Common myeloid progenitor, CD34-positive (primary cell): ENCODE measurements at regions not wholly inside any gene's neighbourhood (a gene's known extent, or its start where the extent isn't known, plus 50 kb on each side); places are given as distances from the start of the nearest gene placed in this dataset.

Experiments
- CTCF ChIA-PET: fragments of 350-600 bp; sonication (Branson Sonifier 250); formaldehyde crosslinking; loops from one replicate; lab custom pipeline; 2021; ENCODE audit warnings: antibody characterized with exemption; lab: Charles Lee
- POLR2A ChIA-PET: fragments of 350-600 bp; sonication (Branson Sonifier 250); formaldehyde crosslinking; loops from one replicate; lab custom pipeline; 2021; ENCODE audit warnings: antibody characterized with exemption; lab: Charles Lee
- DNase-seq, 3 donors: peaks; one replicate each; pipeline versions ENCODE4 v3.0.0 to v3.0.0-alpha.2; 2013
- H3K27ac ChIP-seq, 2 experiments: 1 replicate in 1 of 2; 2 replicates in 1 of 2; pipeline ENCODE4 v1.7.0; 2013; ENCODE audit warnings: inconsistent platforms in 2 of 2, low read length in 2 of 2, mild to moderate bottlenecking in 2 of 2, low read depth in 1 of 2, moderate library complexity in 1 of 2; ENCODE audit not compliant: severe bottlenecking in 2 of 2, insufficient read depth in 1 of 2, poor library complexity in 1 of 2
- H3K27me3 ChIP-seq, 5 experiments: replicated peaks in 2 of 5; 1 replicate in 3 of 5; 2 replicates in 2 of 5; pipeline versions ENCODE4 v1.6.1 to v1.7.0; 2013; ENCODE audit warnings: low read length in 4 of 5, mild to moderate bottlenecking in 2 of 5, moderate library complexity in 2 of 5, inconsistent platforms in 1 of 5; ENCODE audit not compliant: insufficient read depth in 5 of 5, control insufficient read depth in 4 of 5
- H3K36me3 ChIP-seq, 4 experiments: 1 replicate in 2 of 4; 2 replicates in 2 of 4; pipeline versions ENCODE4 v1.6.1 to v1.7.0; 2013; ENCODE audit warnings: low read length in 3 of 4, control low read depth in 1 of 4, mild to moderate bottlenecking in 1 of 4; ENCODE audit not compliant: control insufficient read depth in 4 of 4, insufficient read depth in 4 of 4
- H3K4me1 ChIP-seq, 4 experiments: 1 replicate in 3 of 4; 2 replicates in 1 of 4; pipeline versions ENCODE4 v1.6.1 to v1.7.1; 2013; ENCODE audit warnings: low read length in 3 of 4, mild to moderate bottlenecking in 3 of 4, control low read depth in 1 of 4, inconsistent platforms in 1 of 4, moderate library complexity in 1 of 4; ENCODE audit not compliant: control insufficient read depth in 4 of 4, insufficient read depth in 4 of 4; ENCODE audit errors: control extremely low read depth in 1 of 4
- H3K4me3 ChIP-seq, 7 experiments: 1 replicate in 4 of 7; 2 replicates in 3 of 7; pipeline versions ENCODE4 v1.5.1 to v1.7.0; 2013; ENCODE audit warnings: mild to moderate bottlenecking in 7 of 7, low read length in 6 of 7, moderate library complexity in 6 of 7, inconsistent platforms in 2 of 7, low read depth in 2 of 7, control low read depth in 1 of 7; ENCODE audit not compliant: insufficient read depth in 4 of 7, control insufficient read depth in 1 of 7; ENCODE audit errors: extremely low read depth in 1 of 7
- H3K9me3 ChIP-seq, 5 experiments: 1 replicate in 4 of 5; 2 replicates in 1 of 5; pipeline versions ENCODE4 v1.6.1 to v1.7.1; 2013; ENCODE audit warnings: low read length in 4 of 5, mild to moderate bottlenecking in 2 of 5, inconsistent platforms in 1 of 5, low read depth in 1 of 5, moderate library complexity in 1 of 5; ENCODE audit not compliant: control insufficient read depth in 4 of 5, insufficient read depth in 2 of 5; ENCODE audit errors: control extremely low read depth in 1 of 5
- WGBS: methylation state at CpG from one replicate; pipeline ENCODE4 v1.1.5; 2013; ENCODE audit not compliant: insufficient coverage; 5-methylcytosine and 5-hydroxymethylcytosine counted together

DNA sequence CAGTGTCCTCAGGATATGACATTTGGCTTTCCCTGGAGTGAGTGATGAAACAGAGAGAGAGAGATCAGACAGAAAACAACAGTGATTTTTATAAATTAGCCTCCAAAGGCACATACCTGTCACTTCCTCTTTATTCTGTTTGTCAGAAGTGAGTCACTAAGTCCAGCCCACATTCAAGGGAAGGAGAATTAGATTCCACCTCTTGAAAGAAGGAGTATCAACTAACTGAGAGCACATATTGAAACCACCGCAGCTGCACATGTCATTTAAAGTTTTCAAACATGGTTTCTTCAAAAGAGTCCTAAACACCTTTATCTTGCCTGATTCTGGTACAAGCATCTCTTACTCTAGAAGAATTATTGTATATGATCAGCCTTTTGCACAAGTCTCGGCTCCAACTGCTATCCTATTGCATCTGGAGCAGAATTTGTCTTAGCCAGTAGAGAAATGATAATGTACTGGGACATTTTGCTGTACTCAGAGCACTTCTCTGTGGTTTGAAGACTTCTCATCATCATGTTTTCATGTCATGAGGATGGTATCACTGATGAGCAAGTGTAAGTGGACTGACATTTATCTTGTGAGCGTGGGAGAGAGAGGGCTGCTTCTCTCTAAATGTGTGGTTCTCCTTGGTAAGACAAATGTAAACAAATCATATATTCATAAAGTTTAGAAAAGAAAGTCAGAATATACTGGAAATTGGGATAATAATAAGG is 338.9 kb upstream of the CFAP20DC start:
- WGBS: 100% methylated on average over 1 of the region's 3 CpGs
- ChIA-PET POLR2A (no interaction called here), CTCF (no interaction called here)
- Histone ChIP-seq H3K4me3 (no peak overlapping the region), H3K9me3 (peaks cover 0 to 3% (median 0%) of the 10 kb centered on the region in 5 experiments), H3K27me3 (no peaks in the 10 kb centered on the region), H3K27ac (no peak overlapping the region), H3K4me1 (no peaks in the 10 kb centered on the region), H3K36me3 (no peaks in the 10 kb centered on the region)
- peak in 2 of 3 donors; percentile 5 to 20 for DNase-seq

DNA sequence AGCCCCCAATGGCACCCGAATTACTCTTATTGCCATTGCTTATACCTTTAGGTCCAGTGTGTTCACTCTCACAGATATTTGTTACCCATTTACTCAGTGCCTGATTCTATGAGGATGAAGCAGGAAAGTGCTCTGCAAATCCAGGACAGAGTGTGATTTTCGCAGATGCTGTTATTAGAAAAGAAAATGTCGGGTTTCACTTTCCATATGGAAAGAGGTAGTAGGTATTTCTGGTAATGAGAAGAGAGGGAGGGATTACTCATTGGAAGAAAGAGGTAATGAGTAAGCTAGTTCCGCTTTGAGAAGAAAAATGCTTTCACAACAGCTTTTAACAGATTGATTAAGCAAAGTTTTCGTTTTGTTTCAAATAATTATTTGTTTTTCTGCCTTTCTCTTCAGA is 336.3 kb upstream of the CFAP20DC start:
- WGBS: 92% methylated on average over 2 of the region's 5 CpGs
- Histone ChIP-seq H3K36me3 (no peaks in the 10 kb centered on the region), H3K27me3 (no peaks in the 10 kb centered on the region), H3K27ac (no peak overlapping the region), H3K4me3 (no peak overlapping the region), H3K4me1 (no peaks in the 10 kb centered on the region), H3K9me3 (peaks cover 0 to 3% (median 0%) of the 10 kb centered on the region in 5 experiments)
- POLR2A ChIA-PET: no interaction called here
- CTCF ChIA-PET: no interaction called here
- DNase-seq: no peak

DNA sequence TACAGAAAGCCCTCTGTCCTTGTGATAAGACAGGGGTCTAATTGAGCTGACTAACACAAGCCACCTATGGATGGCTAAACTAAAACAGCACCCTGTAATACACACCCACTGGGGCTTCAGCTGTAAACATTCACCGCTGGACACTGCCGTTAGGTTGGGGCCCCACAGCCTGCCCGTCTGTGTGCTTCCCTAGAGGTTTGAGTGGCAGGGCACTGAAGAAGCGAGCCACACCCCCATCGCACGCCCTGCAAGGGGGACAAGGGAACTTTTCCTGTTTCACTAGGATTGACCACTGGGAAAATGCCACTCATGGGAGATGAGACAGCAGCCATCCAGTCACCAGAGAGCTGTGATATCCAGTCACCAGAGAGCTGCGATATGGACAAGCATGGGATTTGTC is 335.7 kb upstream of the CFAP20DC start:
- POLR2A ChIA-PET: no interaction called here
- CTCF ChIA-PET: no interaction called here

DNA sequence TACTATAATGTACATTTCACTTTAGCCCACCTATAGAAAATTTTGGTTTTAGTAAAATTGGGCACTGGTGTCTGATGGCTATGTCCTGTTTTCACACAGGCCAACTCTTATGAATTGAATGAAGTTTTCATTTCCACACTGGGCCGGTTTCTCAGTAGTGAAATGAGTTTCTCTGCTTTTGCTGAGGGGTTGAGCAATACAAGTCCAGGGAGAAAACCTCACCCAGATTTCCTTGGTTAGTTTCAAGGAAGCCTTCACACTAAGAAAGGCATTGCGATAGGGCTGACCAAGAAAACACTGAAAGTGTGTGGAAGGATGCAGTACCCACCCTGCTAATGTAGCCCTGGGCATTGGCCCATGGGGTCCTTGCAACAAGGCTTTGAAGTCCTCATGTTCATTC is 331.5 kb upstream of the CFAP20DC start:
- ChIA-PET POLR2A (no interaction called here), CTCF (no interaction called here)
- DNase-seq: no peak
- Histone ChIP-seq H3K36me3 (no peaks in the 10 kb centered on the region), H3K27ac (no peak overlapping the region), H3K4me1 (no peaks in the 10 kb centered on the region), H3K9me3 (no peaks in the 10 kb centered on the region), H3K27me3 (no peaks in the 10 kb centered on the region), H3K4me3 (no peak overlapping the region)
- WGBS: 100% methylated on average over 2 of the region's 2 CpGs

More for the DNA sequence above, 335.7 kb upstream of the CFAP20DC start:
- Histone ChIP-seq H3K27ac (no peak overlapping the region), H3K9me3 (peaks cover 0 to 3% (median 0%) of the 10 kb centered on the region in 5 experiments), H3K4me3 (no peak overlapping the region), H3K27me3 (no peaks in the 10 kb centered on the region), H3K4me1 (no peaks in the 10 kb centered on the region), H3K36me3 (no peaks in the 10 kb centered on the region)
- no peak for DNase-seq
- WGBS: 96% methylated on average over 6 of the region's 7 CpGs

DNA sequence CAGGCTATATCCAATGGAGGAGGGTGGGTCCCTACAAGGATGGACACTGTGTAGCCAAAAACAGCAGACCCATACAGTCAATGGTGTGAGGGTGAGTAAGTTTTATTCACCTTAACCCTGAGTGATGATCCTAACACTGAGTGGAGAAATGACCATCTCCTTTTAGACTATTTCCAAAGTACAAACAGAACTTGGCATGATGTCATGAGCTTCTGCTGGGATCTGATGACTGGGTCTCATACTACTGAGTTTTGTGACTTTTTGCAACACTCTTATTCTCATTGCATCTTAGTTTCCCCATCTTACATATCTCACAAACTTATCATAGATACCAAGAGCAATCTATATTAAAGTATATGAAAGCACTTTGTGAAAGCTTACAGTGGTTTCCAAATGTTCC is 330.3 kb upstream of the CFAP20DC start:
- Histone ChIP-seq H3K27me3 (no peaks in the 10 kb centered on the region), H3K4me1 (no peaks in the 10 kb centered on the region), H3K27ac (no peak overlapping the region), H3K4me3 (no peak overlapping the region), H3K9me3 (no peaks in the 10 kb centered on the region), H3K36me3 (no peaks in the 10 kb centered on the region)
- ChIA-PET CTCF (no interaction called here), POLR2A (no interaction called here)
- DNase-seq: no peak

GRCh38 chr3:59374818-59375211 is 325.0 kb upstream of the CFAP20DC start:
- ChIA-PET POLR2A (no interaction called here), CTCF (interaction anchor here (0.6 kb wide), 1 partner anchor 1875 kb away, joined by 4 read pairs; no protein-coding TSS in a partner anchor)
- Histone ChIP-seq H3K27ac (no peak overlapping the region), H3K36me3 (no peaks in the 10 kb centered on the region), H3K9me3 (no peaks in the 10 kb centered on the region), H3K4me3 (no peak overlapping the region), H3K27me3 (no peaks in the 10 kb centered on the region), H3K4me1 (no peaks in the 10 kb centered on the region)
- WGBS: 80% methylated on average over 2 of the region's 3 CpGs
- DNase-seq: no peak

GRCh38 chr3:59374091-59374817 is 324.4 kb upstream of the CFAP20DC start:
- POLR2A ChIA-PET: no interaction called here
- Histone ChIP-seq H3K4me3 (no peak overlapping the region), H3K27me3 (no peaks in the 10 kb centered on the region), H3K36me3 (no peaks in the 10 kb centered on the region), H3K27ac (no peak overlapping the region), H3K9me3 (no peaks in the 10 kb centered on the region), H3K4me1 (peaks cover 0 to 1% (median 0%) of the 10 kb centered on the region in 4 experiments)
- 86% methylated on average over 4 of the region's 6 CpGs for WGBS
- DNase-seq: no peak
- CTCF ChIA-PET: no interaction called here
